Neuronal stem cell (in vitro differentiated cells): ENCODE measurements at regions not wholly inside any gene's neighbourhood (a gene's known extent, or its start where the extent isn't known, plus 50 kb on each side); places are given as distances from the start of the nearest gene placed in this dataset.

ENCODE experiments used
- DNase-seq: peaks from one replicate; pipeline ENCODE4 v3.0.0-alpha.2; 2013; ENCODE audit warnings: low spot score
- H2AFZ ChIP-seq: one replicate; pipeline ENCODE4 v1.6.1; 2013; ENCODE audit warnings: mild to moderate bottlenecking, low read length, inconsistent platforms
- H2AK5ac ChIP-seq: 2 replicates; pipeline ENCODE4 v1.6.1; 2013; ENCODE audit warnings: low read depth, mild to moderate bottlenecking, inconsistent platforms, low read length, moderate library complexity, mixed read lengths
- H2BK120ac ChIP-seq: 2 replicates; pipeline ENCODE4 v1.6.1; 2013; ENCODE audit warnings: low read depth, mild to moderate bottlenecking, inconsistent platforms, low read length, moderate library complexity, mixed read lengths
- H2BK12ac ChIP-seq: one replicate; pipeline ENCODE4 v1.6.1; 2013; ENCODE audit warnings: low read length, inconsistent platforms
- H2BK15ac ChIP-seq: 2 replicates; pipeline ENCODE4 v1.6.1; 2013; ENCODE audit warnings: mild to moderate bottlenecking, low read length, inconsistent platforms, mixed read lengths
- H2BK5ac ChIP-seq: one replicate; pipeline ENCODE4 v1.6.1; 2013; ENCODE audit warnings: inconsistent platforms, mild to moderate bottlenecking, low read length, moderate library complexity
- H3K14ac ChIP-seq: one replicate; pipeline ENCODE4 v1.6.1; 2013; ENCODE audit warnings: low read length, inconsistent platforms
- H3K18ac ChIP-seq: 2 replicates; pipeline ENCODE4 v1.6.1; 2013; ENCODE audit warnings: low read length, inconsistent platforms
- H3K23ac ChIP-seq: 2 replicates; pipeline ENCODE4 v1.6.1; 2013; ENCODE audit warnings: low read depth, mild to moderate bottlenecking, mixed read lengths, low read length, inconsistent platforms; ENCODE audit not compliant: poor library complexity
- H3K27ac ChIP-seq: replicated peaks from 3 replicates; pipeline ENCODE4 v1.5.1; 2013; ENCODE audit warnings: low read length, inconsistent platforms
- H3K27me3 ChIP-seq, 3 experiments: 2 replicates each; pipeline ENCODE4 v1.6.1; 2013; ENCODE audit warnings: low read length in 3 of 3, mild to moderate bottlenecking in 2 of 3, inconsistent platforms in 1 of 3, low read depth in 1 of 3, mixed read lengths in 1 of 3, moderate library complexity in 1 of 3; ENCODE audit not compliant: control insufficient read depth in 3 of 3, insufficient read depth in 3 of 3
- H3K36me3 ChIP-seq, 2 donors: replicated peaks in 1 of 2; 2 replicates each; pipeline ENCODE4 v1.6.1; 2013; ENCODE audit warnings: low read length in 2 of 2; ENCODE audit not compliant: control insufficient read depth in 2 of 2, insufficient read depth in 2 of 2
- H3K4ac ChIP-seq: 2 replicates; pipeline ENCODE4 v1.6.1; 2013; ENCODE audit warnings: inconsistent platforms, mild to moderate bottlenecking, low read length, moderate library complexity
- H3K4me1 ChIP-seq, 2 donors: 1 replicate in 1 of 2; 2 replicates in 1 of 2; pipeline ENCODE4 v1.6.1; 2013; ENCODE audit warnings: low read length in 2 of 2, low read depth in 1 of 2; ENCODE audit not compliant: control insufficient read depth in 2 of 2, insufficient read depth in 1 of 2
- H3K4me2 ChIP-seq: one replicate; pipeline ENCODE4 v1.6.1; 2013; ENCODE audit warnings: mild to moderate bottlenecking, low read length, inconsistent platforms; ENCODE audit not compliant: insufficient read depth, poor library complexity, severe bottlenecking
- H3K4me3 ChIP-seq, 2 donors: 2 replicates each; pipeline ENCODE4 v1.5.1; 2013; ENCODE audit warnings: low read length in 2 of 2, mild to moderate bottlenecking in 2 of 2, inconsistent platforms in 1 of 2, moderate library complexity in 1 of 2
- H3K79me1 ChIP-seq: one replicate; pipeline ENCODE4 v1.6.1; 2013; ENCODE audit warnings: low read depth, mild to moderate bottlenecking, inconsistent platforms, low read length, moderate library complexity
- H3K9ac ChIP-seq: one replicate; pipeline ENCODE4 v1.6.1; 2013; ENCODE audit warnings: mild to moderate bottlenecking, low read depth, low read length, inconsistent platforms; ENCODE audit not compliant: poor library complexity
- H3K9me3 ChIP-seq, 2 donors: replicated peaks in 1 of 2; 2 replicates each; pipeline versions ENCODE3 to v1.6.1; 2013; ENCODE audit warnings: low read length in 2 of 2, mild to moderate bottlenecking in 2 of 2, inconsistent platforms in 1 of 2, low read depth in 1 of 2, mixed read lengths in 1 of 2, moderate library complexity in 1 of 2; ENCODE audit not compliant: control insufficient read depth in 2 of 2, insufficient read depth in 1 of 2
- H4K8ac ChIP-seq: one replicate; pipeline ENCODE4 v1.6.1; 2013; ENCODE audit warnings: low read depth, mild to moderate bottlenecking, inconsistent platforms, low read length, moderate library complexity
- H4K91ac ChIP-seq: one replicate; pipeline ENCODE4 v1.6.1; 2013; ENCODE audit warnings: low read length, low read depth, mild to moderate bottlenecking, inconsistent platforms; ENCODE audit not compliant: poor library complexity
- WGBS, 2 donors: extraction: QIAGEN DNeasy Blood & Tissue Kit; methylation state at CpG; one replicate each; pipeline ENCODE4 v1.1.7; 2013; ENCODE audit warnings: missing lambda C conversion rate in 2 of 2, mixed read lengths in 1 of 2; ENCODE audit not compliant: insufficient read length in 2 of 2, insufficient replicate concordance in 1 of 2; ENCODE audit errors: extremely low coverage in 2 of 2; 5-methylcytosine and 5-hydroxymethylcytosine counted together

DNA sequence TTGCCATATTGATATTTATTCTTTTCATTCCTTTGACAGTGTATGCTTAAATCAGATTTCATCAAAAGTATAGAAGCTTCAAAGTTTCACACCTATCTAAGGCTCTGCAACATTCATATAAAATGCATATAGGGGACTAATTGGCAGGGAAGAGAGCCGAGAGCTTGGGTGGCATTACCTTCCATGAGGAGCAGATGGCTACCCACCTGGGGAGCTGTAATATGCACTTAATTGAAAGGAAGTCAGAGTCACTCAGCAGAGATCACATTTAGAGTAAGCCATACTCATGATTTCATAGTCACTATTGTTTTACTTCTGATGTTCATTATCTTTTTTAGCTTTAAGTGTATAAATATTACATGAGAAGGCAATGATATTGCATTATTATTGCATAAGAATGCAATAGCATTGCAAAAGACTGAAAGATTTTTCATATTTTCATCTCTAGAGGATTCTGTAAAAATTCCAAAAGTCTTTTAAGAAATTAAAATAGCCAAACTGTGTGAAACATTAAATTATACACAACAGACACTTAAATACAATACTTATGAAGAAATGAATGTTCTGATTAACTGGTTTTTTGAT, 1305.2 kb downstream of the EPHA7 start:
- no peak overlapping the region for H3K4me3 ChIP-seq
- no peak overlapping the region for H2BK15ac ChIP-seq
- no peak overlapping the region for H3K27ac ChIP-seq
- no peaks in the 10 kb centered on the region for H3K36me3 ChIP-seq
- H2BK12ac ChIP-seq = no peak overlapping the region
- no peak overlapping the region for H2BK120ac ChIP-seq
- H3K4me2 ChIP-seq = no peak overlapping the region
- H3K4ac ChIP-seq = no peak overlapping the region
- H3K9me3 ChIP-seq = no peaks in the 10 kb centered on the region
- H3K9ac ChIP-seq = no peak overlapping the region
- H3K18ac ChIP-seq = no peak overlapping the region
- H2AK5ac ChIP-seq = no peak overlapping the region
- H3K14ac ChIP-seq = no peak overlapping the region
- no peaks in the 10 kb centered on the region for H3K79me1 ChIP-seq
- no peak overlapping the region for H4K91ac ChIP-seq
- no CpG with 5 or more reads among the region's 1 CpG for WGBS, 2 donors
- no peaks in the 10 kb centered on the region for H3K4me1 ChIP-seq
- no peak overlapping the region for H4K8ac ChIP-seq
- no peaks in the 10 kb centered on the region for H3K27me3 ChIP-seq
- no peak overlapping the region for H3K23ac ChIP-seq
- H2AFZ ChIP-seq = no peak overlapping the region
- H2BK5ac ChIP-seq = no peak overlapping the region
- no peak for DNase-seq

DNA sequence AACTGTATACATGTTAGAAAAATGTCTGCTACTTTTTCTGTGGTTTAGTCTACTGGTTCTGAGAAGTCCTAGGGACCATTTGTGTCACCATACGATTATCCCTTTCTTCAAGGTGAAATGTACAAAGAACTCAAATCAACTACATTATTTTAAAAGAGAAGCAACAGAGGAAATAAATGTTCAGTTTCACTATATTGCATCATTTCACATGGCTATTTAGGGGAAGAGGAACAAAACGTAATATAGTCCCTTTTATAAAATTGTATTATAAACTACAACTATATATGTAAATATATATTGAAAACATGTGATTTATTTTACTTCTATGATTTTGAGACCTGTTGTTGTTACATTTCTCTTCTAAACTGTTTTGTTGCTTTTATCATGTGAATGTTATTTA, 1308.0 kb downstream of the EPHA7 start:
- Histone ChIP-seq H3K79me1 (no peaks in the 10 kb centered on the region), H2BK5ac (no peak overlapping the region), H3K27ac (no peak overlapping the region), H3K4ac (no peak overlapping the region), H3K4me1 (no peaks in the 10 kb centered on the region), H3K27me3 (no peaks in the 10 kb centered on the region), H3K9ac (no peak overlapping the region), H4K8ac (no peak overlapping the region), H2AK5ac (no peak overlapping the region), H3K4me3 (no peak overlapping the region), H2AFZ (no peak overlapping the region), H3K14ac (no peak overlapping the region), H2BK120ac (no peak overlapping the region), H3K9me3 (no peaks in the 10 kb centered on the region), H4K91ac (no peak overlapping the region), H2BK15ac (no peak overlapping the region), H3K18ac (no peak overlapping the region), H2BK12ac (no peak overlapping the region), H3K36me3 (no peaks in the 10 kb centered on the region), H3K23ac (no peak overlapping the region), H3K4me2 (no peak overlapping the region)
- WGBS, 2 donors = no CpG with 5 or more reads among the region's 2 CpGs
- DNase-seq = no peak

DNA sequence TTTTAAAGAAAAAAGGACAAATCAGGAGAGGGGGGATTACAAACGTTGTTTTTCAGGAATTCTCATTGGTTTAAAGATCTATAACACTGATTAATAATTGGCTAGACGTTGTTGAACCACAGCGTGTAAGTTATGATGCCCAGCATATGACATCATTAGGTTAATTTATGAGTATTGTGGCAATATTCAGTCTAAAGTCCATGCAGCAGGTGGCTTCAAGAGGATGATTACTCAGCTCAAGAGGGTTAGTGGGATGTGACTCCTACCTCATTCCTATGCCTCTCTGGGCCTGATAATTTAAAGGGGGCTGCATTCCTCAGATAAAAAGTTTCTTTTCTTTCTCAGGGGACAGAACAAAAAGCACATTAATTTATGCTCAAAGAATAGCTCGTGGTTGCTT, 1309.0 kb downstream of the EPHA7 start:
- no peak for DNase-seq

DNA sequence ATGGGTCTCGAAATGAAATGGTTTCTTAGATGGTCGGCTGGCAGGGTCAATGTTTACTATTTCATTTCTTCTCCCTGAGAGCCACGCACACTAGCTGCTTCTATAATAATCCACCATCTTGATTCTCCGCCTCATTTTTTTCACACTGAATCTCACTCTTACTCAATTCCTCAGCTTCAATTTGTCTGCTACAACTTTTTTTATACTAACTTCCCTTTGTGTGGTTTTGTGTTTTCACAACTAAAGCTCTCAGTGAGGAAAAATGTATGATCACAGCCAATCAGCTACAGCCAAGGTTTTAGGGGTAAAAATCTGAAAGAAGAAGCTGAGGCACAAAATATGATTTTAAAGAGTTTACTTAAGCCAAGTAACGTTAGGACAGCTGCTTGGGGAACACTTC, 1309.4 kb downstream of the EPHA7 start:
- no peaks in the 10 kb centered on the region for H3K79me1 ChIP-seq
- H3K27ac ChIP-seq = no peak overlapping the region
- WGBS, 2 donors = no CpG with 5 or more reads among the region's 5 CpGs
- H2BK15ac ChIP-seq = no peak overlapping the region
- no peak for DNase-seq
- no peak overlapping the region for H4K8ac ChIP-seq
- H3K9ac ChIP-seq = no peak overlapping the region
- H2BK5ac ChIP-seq = no peak overlapping the region
- H3K9me3 ChIP-seq = no peaks in the 10 kb centered on the region
- no peak overlapping the region for H3K14ac ChIP-seq
- no peak overlapping the region for H4K91ac ChIP-seq
- no peak overlapping the region for H2AFZ ChIP-seq
- H2BK12ac ChIP-seq = no peak overlapping the region
- no peaks in the 10 kb centered on the region for H3K4me1 ChIP-seq
- no peak overlapping the region for H3K4me3 ChIP-seq
- H3K4ac ChIP-seq = no peak overlapping the region
- H3K27me3 ChIP-seq = no peaks in the 10 kb centered on the region
- H2BK120ac ChIP-seq = no peak overlapping the region
- H3K36me3 ChIP-seq = no peaks in the 10 kb centered on the region
- no peak overlapping the region for H3K18ac ChIP-seq
- no peak overlapping the region for H3K23ac ChIP-seq
- no peak overlapping the region for H3K4me2 ChIP-seq
- no peak overlapping the region for H2AK5ac ChIP-seq

More for the DNA sequence above, 1309.0 kb downstream of the EPHA7 start:
- H2AK5ac ChIP-seq = no peak overlapping the region
- H4K91ac ChIP-seq = no peak overlapping the region
- no peaks in the 10 kb centered on the region for H3K36me3 ChIP-seq
- no peaks in the 10 kb centered on the region for H3K27me3 ChIP-seq
- H2BK5ac ChIP-seq = no peak overlapping the region
- no CpG with 5 or more reads among the region's 4 CpGs for WGBS, 2 donors
- H3K4ac ChIP-seq = no peak overlapping the region
- no peak overlapping the region for H2BK15ac ChIP-seq
- H3K4me2 ChIP-seq = no peak overlapping the region
- H3K27ac ChIP-seq = no peak overlapping the region
- H3K4me3 ChIP-seq = no peak overlapping the region
- H3K79me1 ChIP-seq = no peaks in the 10 kb centered on the region
- H3K14ac ChIP-seq = no peak overlapping the region
- H3K9me3 ChIP-seq = no peaks in the 10 kb centered on the region
- no peak overlapping the region for H3K18ac ChIP-seq
- no peak overlapping the region for H2BK12ac ChIP-seq
- H3K9ac ChIP-seq = no peak overlapping the region
- no peak overlapping the region for H2BK120ac ChIP-seq
- no peak overlapping the region for H3K23ac ChIP-seq
- H4K8ac ChIP-seq = no peak overlapping the region
- no peaks in the 10 kb centered on the region for H3K4me1 ChIP-seq
- H2AFZ ChIP-seq = no peak overlapping the region
